ENCODE measurements at regions not wholly inside any gene's neighbourhood (a gene's known extent, or its start where the extent isn't known, plus 50 kb on each side); places are given as distances from the start of the nearest gene placed in this dataset.

GRCh38 chr6:113674075-113674474 lies 183.1 kb upstream of the MARCKS start:
- Histone ChIP-seq H3K36me3 (no peaks in the 10 kb centered on the region), H3K27ac (no peak overlapping the region), H3K4me1 (peaks cover 0 to 27% of the 10 kb centered on the region in 2 donors), H3K27me3 (no peaks in the 10 kb centered on the region), H3K4me3 (no peak overlapping the region), H3K9me3 (no peaks in the 10 kb centered on the region)
- no peak for DNase-seq (ENCODE audit: low spot score)
- TF ChIP-seq CTCF (IDR thresholded peaks at IDR 0.05) = no peak

- Histone ChIP-seq H3K36me3 (no peaks in the 10 kb centered on the region), H3K27ac (no peak overlapping the region), H3K4me3 (no peak overlapping the region), H3K4me1 (peaks cover 0 to 16% of the 10 kb centered on the region in 2 donors), H3K27me3 (no peaks in the 10 kb centered on the region), H3K9me3 (no peaks in the 10 kb centered on the region)
- no peak for TF ChIP-seq CTCF (IDR thresholded peaks at IDR 0.05)
- DNase-seq (ENCODE audit: low spot score) = no peak
These were observed 181.1 kb upstream of the MARCKS start for GRCh38 chr6:113676057-113676456.

- no peak for TF ChIP-seq CTCF (IDR thresholded peaks at IDR 0.05)
- no peaks in the 10 kb centered on the region for H3K27me3 ChIP-seq
These were observed 180.2 kb upstream of the MARCKS start for GRCh38 chr6:113676968-113677367.

GRCh38 chr6:113679051-113679450 lies 178.1 kb upstream of the MARCKS start:
- no peaks in the 10 kb centered on the region for H3K36me3 ChIP-seq
- no peaks in the 10 kb centered on the region for H3K9me3 ChIP-seq
- no peaks in the 10 kb centered on the region for H3K27me3 ChIP-seq
- DNase-seq (ENCODE audit: low spot score) = no peak
- no peak overlapping the region for H3K4me3 ChIP-seq
- no peak for TF ChIP-seq CTCF (IDR thresholded peaks at IDR 0.05)
- H3K27ac ChIP-seq = no peak overlapping the region
- no peaks in the 10 kb centered on the region for H3K4me1 ChIP-seq

More at GRCh38 chr6:113676968-113677367, 180.2 kb upstream of the MARCKS start:
- Histone ChIP-seq H3K4me1 (peaks cover 0 to 13% of the 10 kb centered on the region in 2 donors), H3K36me3 (no peaks in the 10 kb centered on the region), H3K27ac (no peak overlapping the region), H3K4me3 (no peak overlapping the region), H3K9me3 (no peaks in the 10 kb centered on the region)
- no peak for DNase-seq (ENCODE audit: low spot score)

GRCh38 chr6:113680301-113680700 lies 176.8 kb upstream of the MARCKS start:
- no peaks in the 10 kb centered on the region for H3K4me1 ChIP-seq
- H3K4me3 ChIP-seq = no peak overlapping the region
- no peak overlapping the region for H3K27ac ChIP-seq
- no peaks in the 10 kb centered on the region for H3K27me3 ChIP-seq
- no peak for TF ChIP-seq CTCF (IDR thresholded peaks at IDR 0.05)
- no peaks in the 10 kb centered on the region for H3K36me3 ChIP-seq
- H3K9me3 ChIP-seq = no peaks in the 10 kb centered on the region
- DNase-seq (ENCODE audit: low spot score) = no peak

GRCh38 chr6:113683968-113684367 lies 173.2 kb upstream of the MARCKS start:
- TF ChIP-seq CTCF (IDR thresholded peaks at IDR 0.05) = no peak

More at GRCh38 chr6:113683968-113684367, 173.2 kb upstream of the MARCKS start:
- no peaks in the 10 kb centered on the region for H3K27me3 ChIP-seq
- H3K9me3 ChIP-seq = no peaks in the 10 kb centered on the region
- no peak for DNase-seq (ENCODE audit: low spot score)
- H3K4me3 ChIP-seq = no peak overlapping the region
- no peak overlapping the region for H3K27ac ChIP-seq
- H3K4me1 ChIP-seq = no peaks in the 10 kb centered on the region
- no peaks in the 10 kb centered on the region for H3K36me3 ChIP-seq
